K562 (cell line): ENCODE measurements at regions not wholly inside any gene's neighbourhood (a gene's known extent, or its start where the extent isn't known, plus 50 kb on each side); places are given as distances from the start of the nearest gene placed in this dataset.

Experiments used
- BRCA1 ChIP-seq, 2 experiments: fragments of 450-650 bp in 1 of 2; sonication (generic) in 1 of 2; formaldehyde crosslinking in 1 of 2; IDR thresholded peaks; 2 replicates each; pipeline versions ENCODE4 v1.5.0 to v1.6.1; 2017 to 2020; ENCODE audit warnings: mild to moderate bottlenecking in 1 of 2, missing genetic modification reagents in 1 of 2
- BRD9 ChIP-seq: fragments of 450-650 bp; IDR thresholded peaks from 2 replicates; pipeline ENCODE4 v1.6.1; 2018; ENCODE audit warnings: low read depth; ENCODE audit not compliant: partially characterized antibody
- CBFA2T2 ChIP-seq: fragments of 450-650 bp; conservative IDR thresholded peaks from 2 replicates; pipeline ENCODE4 v1.6.1; 2017; ENCODE audit warnings: mild to moderate bottlenecking
- CREB3 ChIP-seq: fragments of 450-650 bp; conservative IDR thresholded peaks from 2 replicates; pipeline ENCODE4 v1.6.1; 2016; ENCODE audit warnings: missing genetic modification characterization, low read depth, mild to moderate bottlenecking, missing compliant biosample characterization, moderate library complexity
- CTCF ChIP-seq, 3 experiments: IDR thresholded peaks in 2 of 3; conservative IDR thresholded peaks in 1 of 3; 2 replicates each; pipeline ENCODE4 v1.5.1; 2011 to 2012; ENCODE audit warnings: low read length in 3 of 3, mild to moderate bottlenecking in 3 of 3, control low read depth in 2 of 3, improper control_type of control experiment in 1 of 3, inconsistent platforms in 1 of 3, low read depth in 1 of 3, mixed read lengths in 1 of 3, moderate library complexity in 1 of 3; ENCODE audit not compliant: insufficient read depth in 2 of 3
- CXXC5 ChIP-seq: fragments of 250-450 bp; sonication (Bioruptor Pico); IDR thresholded peaks from 2 replicates; pipeline ENCODE4 v1.8.0; 2022; ENCODE audit warnings: inconsistent platforms, mild to moderate bottlenecking, moderate library complexity
- ELF1 ChIP-seq: fragments of 200-800 bp; sonication (Bioruptor generic); IDR thresholded peaks from 2 replicates; pipeline ENCODE4 v1.6.1; 2016; ENCODE audit warnings: missing genetic modification characterization, missing compliant biosample characterization
- ETV6 ChIP-seq, 3 experiments: fragments of 150-350 bp in 1 of 3; sonication (generic) in 1 of 3; formaldehyde crosslinking in 1 of 3; IDR thresholded peaks; 2 replicates each; pipeline versions ENCODE4 v1.6.1 to v1.8.0; 2014 to 2022; ENCODE audit warnings: borderline replicate concordance in 2 of 3, low read depth in 2 of 3, antibody characterized with exemption in 1 of 3, low read length in 1 of 3, mild to moderate bottlenecking in 1 of 3, missing genetic modification reagents in 1 of 3
- GABPA ChIP-seq: fragments of 200-800 bp; sonication (Bioruptor generic); conservative IDR thresholded peaks from 2 replicates; pipeline ENCODE4 v1.6.1; 2016; ENCODE audit warnings: low read depth, missing genetic modification characterization, missing compliant biosample characterization
- GABPB1 ChIP-seq: sonication (generic); formaldehyde crosslinking; IDR thresholded peaks from 2 replicates; pipeline ENCODE4 v1.8.0; 2022; ENCODE audit warnings: mild to moderate bottlenecking, missing genetic modification reagents
- HDAC1 ChIP-seq, 2 experiments: fragments of 450-650 bp; IDR thresholded peaks; 2 replicates each; pipeline ENCODE4 v1.6.1; 2016 to 2017; ENCODE audit warnings: inconsistent platforms in 1 of 2, mild to moderate bottlenecking in 1 of 2, moderate library complexity in 1 of 2
- HDAC3 ChIP-seq: fragments of 450-650 bp; IDR thresholded peaks from 2 replicates; pipeline ENCODE4 v1.6.1; 2018; ENCODE audit warnings: borderline replicate concordance, mild to moderate bottlenecking, moderate library complexity; ENCODE audit not compliant: partially characterized antibody
- MYC ChIP-seq, 2 experiments: fragments of 250-450 bp in 1 of 2; sonication (Bioruptor Pico) in 1 of 2; IDR thresholded peaks; 2 replicates each; pipeline versions ENCODE4 v1.5.1 to v1.6.1; 2012 to 2021; ENCODE audit warnings: low read depth in 2 of 2, borderline replicate concordance in 1 of 2, improper control_type of control experiment in 1 of 2, low read length in 1 of 2, mild to moderate bottlenecking in 1 of 2, moderate library complexity in 1 of 2
- NCOA1 ChIP-seq: fragments of 450-650 bp; IDR thresholded peaks from 2 replicates; pipeline ENCODE4 v1.6.1; 2016; ENCODE audit warnings: low read depth
- RBFOX2 ChIP-seq: fragments of 200-400 bp; formaldehyde crosslinking; IDR thresholded peaks from 2 replicates; pipeline ENCODE4 v1.6.1; 2017; ENCODE audit warnings: low read depth, mild to moderate bottlenecking, low read length, moderate library complexity
- RBM39 ChIP-seq: fragments of 200-400 bp; formaldehyde crosslinking; optimal IDR thresholded peaks from 2 replicates; pipeline ENCODE3; 2018; ENCODE audit warnings: low read depth, low read length
- SIX5 ChIP-seq, 2 experiments: IDR thresholded peaks; 2 replicates each; pipeline ENCODE4 v1.6.1; 2011; ENCODE audit warnings: low read length in 2 of 2, borderline replicate concordance in 1 of 2, low read depth in 1 of 2, mild to moderate bottlenecking in 1 of 2, moderate library complexity in 1 of 2; ENCODE audit not compliant: insufficient read depth in 1 of 2
- SPI1 ChIP-seq: IDR thresholded peaks from 2 replicates; pipeline ENCODE4 v1.6.1; 2011; ENCODE audit warnings: low read depth, low read length, control low read depth, borderline replicate concordance
- ZKSCAN8 ChIP-seq: fragments of 200-800 bp; sonication (Bioruptor generic); IDR thresholded peaks from 2 replicates; pipeline ENCODE4 v1.6.1; 2016; ENCODE audit warnings: missing genetic modification characterization, missing compliant biosample characterization
- ZNF165 ChIP-seq: fragments of 250-450 bp; sonication (Bioruptor Pico); IDR thresholded peaks from 2 replicates; pipeline ENCODE4 v1.4.0; 2020; ENCODE audit warnings: borderline replicate concordance
- ZNF3 ChIP-seq: fragments of 250-450 bp; sonication (Bioruptor Pico); IDR thresholded peaks from 2 replicates; pipeline ENCODE4 v1.5.0; 2021; ENCODE audit warnings: mild to moderate bottlenecking, moderate library complexity
- ZNF316 ChIP-seq: fragments of 450-650 bp; IDR thresholded peaks from 2 replicates; pipeline ENCODE4 v1.6.1; 2016
- ZNF586 ChIP-seq: fragments of 450-650 bp; formaldehyde crosslinking; conservative IDR thresholded peaks from 2 replicates; pipeline ENCODE4 v1.4.0; 2020; ENCODE audit warnings: mild to moderate bottlenecking, moderate library complexity
- ZNF589 ChIP-seq: fragments of 200-800 bp; sonication (Bioruptor generic); IDR thresholded peaks from 2 replicates; pipeline ENCODE4 v1.6.1; 2016; ENCODE audit warnings: low read depth, missing genetic modification characterization, missing compliant biosample characterization

GRCh38 chr4:123599920-123600810, 203.6 kb downstream of the SPRY1 start (continued):
- peak; percentile 46; the same call in 1 of the 2 replicates for TF ChIP-seq CXXC5
- no peak for TF ChIP-seq RBM39
- TF ChIP-seq ZNF316 = no peak
- TF ChIP-seq BRD9 = no peak
- TF ChIP-seq SIX5 (IDR thresholded peaks at IDR 0.05; ENCODE audit: borderline replicate concordance in 1 of 2, insufficient read depth in 1 of 2, low read depth in 1 of 2, low read length in 2 of 2) = no peak
- no peak for TF ChIP-seq ZNF3 (CRISPR knock-in tag)
- 0 out of 2 replicates have a peak, but pooled peaks have one; percentile 21 for TF ChIP-seq ZNF589 (CRISPR knock-in tag)
- TF ChIP-seq GABPB1 (CRISPR knock-in tag) = peak; percentile 64
- TF ChIP-seq HDAC1 (IDR thresholded peaks at IDR 0.05) = peak in 1 of 2 experiments; percentile 20; a peak in 1 of 4 replicates
- no peak for TF ChIP-seq ZKSCAN8
- no peak for TF ChIP-seq CTCF (IDR thresholded peaks at IDR 0.05 in 2 of 3, conservative IDR thresholded peaks at IDR 0.05 in 1 of 3; ENCODE audit: insufficient read depth in 2 of 3, low read depth in 1 of 3, low read length in 3 of 3)
- TF ChIP-seq CBFA2T2 = peak; percentile 68
- TF ChIP-seq ZNF165 (CRISPR knock-in tag) = no peak
- TF ChIP-seq ETV6 (IDR thresholded peaks at IDR 0.05; ENCODE audit: borderline replicate concordance in 1 of 2, low read depth in 2 of 2, low read length in 1 of 2) = peak in 1 of 2 experiments; percentile 55; a peak in 1 of 4 replicates
- TF ChIP-seq ETV6 (CRISPR knock-in tag; IDR thresholded peaks at IDR 0.05; ENCODE audit: borderline replicate concordance) = no peak
- no peak for TF ChIP-seq CREB3
- TF ChIP-seq HDAC3 = peak; percentile 56
- TF ChIP-seq ELF1 (tag) = 0 out of 2 replicates have a peak, but pooled peaks have one; percentile 33
- peak; percentile 74 for TF ChIP-seq MYC (IDR thresholded peaks at IDR 0.05; ENCODE audit: low read depth, low read length)
- no peak for TF ChIP-seq MYC (CRISPR knock-in tag; IDR thresholded peaks at IDR 0.05; ENCODE audit: borderline replicate concordance, low read depth)
- no peak for TF ChIP-seq BRCA1 (IDR thresholded peaks at IDR 0.05)
- no peak for TF ChIP-seq BRCA1 (CRISPR knock-in tag; IDR thresholded peaks at IDR 0.05)
- no peak; the same call in 1 of the 2 replicates for TF ChIP-seq NCOA1
- TF ChIP-seq GABPA (tag) = peak; percentile 76
- peak; percentile 45; the same call in 1 of the 2 replicates for TF ChIP-seq RBFOX2
- TF ChIP-seq SPI1 = peak; percentile 94
- TF ChIP-seq ZNF586 (CRISPR knock-in tag) = no peak
